Epithelial cell of proximal tubule (primary cell): ENCODE measurements at regions not wholly inside any gene's neighbourhood (a gene's known extent, or its start where the extent isn't known, plus 50 kb on each side); places are given as distances from the start of the nearest gene placed in this dataset.

Source experiments
- DNase-seq: peaks from one replicate; pipeline ENCODE4 v3.0.0-alpha.2; 2011; ENCODE audit warnings: low read depth
- H3K4me3 ChIP-seq: 2 replicates; pipeline ENCODE4 v1.5.1; 2011; ENCODE audit warnings: low read depth, mild to moderate bottlenecking, low read length
- CTCF ChIP-seq: conservative IDR thresholded peaks from 2 replicates; pipeline ENCODE4 v1.5.1; 2012; ENCODE audit warnings: low read depth, mild to moderate bottlenecking, low read length

DNA sequence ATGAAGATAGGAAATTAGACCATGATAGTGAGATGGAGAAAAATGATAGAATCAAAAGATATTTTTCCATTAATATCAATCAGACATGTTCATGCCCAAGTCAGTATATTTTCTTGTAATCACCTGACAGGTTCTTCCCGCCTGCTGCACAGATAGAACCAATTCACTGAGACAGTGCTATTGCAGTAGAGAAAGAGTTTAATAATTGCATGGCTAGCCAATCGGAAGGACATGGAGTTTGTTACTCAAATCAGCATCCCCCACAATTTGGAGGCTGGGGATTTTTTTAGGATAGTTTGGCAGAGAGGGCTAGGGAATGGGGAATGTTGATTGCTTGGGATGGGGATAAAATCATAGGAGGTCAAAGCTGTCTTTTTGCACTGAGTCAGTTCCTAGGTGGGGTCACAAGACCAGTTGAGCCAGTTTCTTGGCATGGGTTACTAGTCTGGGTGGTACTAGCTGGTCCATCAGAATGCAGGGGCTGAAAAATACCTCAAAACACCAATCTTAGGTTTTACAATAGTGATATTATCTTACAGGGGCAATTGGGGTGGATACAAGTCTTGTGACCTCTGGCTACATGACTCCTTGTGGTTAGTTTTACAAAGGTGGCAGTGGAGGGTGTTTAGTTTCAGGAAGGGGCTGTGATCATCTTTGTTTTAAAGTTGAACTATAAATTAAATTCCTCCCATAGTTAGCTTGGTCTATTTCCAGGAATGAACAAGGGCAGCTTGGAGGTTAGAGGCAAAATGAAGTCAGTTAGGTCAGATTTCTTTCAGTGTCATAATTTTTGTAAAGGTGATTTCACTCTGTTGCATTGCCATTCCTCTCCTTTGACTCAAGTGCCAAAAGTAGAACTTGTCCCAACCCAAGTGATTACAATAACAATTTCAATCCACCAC, 100.3 kb upstream of the PDE5A start:
- DNase-seq = no peak
- TF ChIP-seq CTCF = no peak
- no peak overlapping the region for H3K4me3 ChIP-seq

GRCh38 chr4:119728185-119728584, 99.6 kb upstream of the PDE5A start:
- no peak for TF ChIP-seq CTCF

GRCh38 chr4:119726505-119726904, 97.9 kb upstream of the PDE5A start:
- DNase-seq = no peak
- TF ChIP-seq CTCF = no peak
- no peak overlapping the region for H3K4me3 ChIP-seq

More at GRCh38 chr4:119728185-119728584, 99.6 kb upstream of the PDE5A start:
- H3K4me3 ChIP-seq = no peak overlapping the region
- no peak for DNase-seq

DNA sequence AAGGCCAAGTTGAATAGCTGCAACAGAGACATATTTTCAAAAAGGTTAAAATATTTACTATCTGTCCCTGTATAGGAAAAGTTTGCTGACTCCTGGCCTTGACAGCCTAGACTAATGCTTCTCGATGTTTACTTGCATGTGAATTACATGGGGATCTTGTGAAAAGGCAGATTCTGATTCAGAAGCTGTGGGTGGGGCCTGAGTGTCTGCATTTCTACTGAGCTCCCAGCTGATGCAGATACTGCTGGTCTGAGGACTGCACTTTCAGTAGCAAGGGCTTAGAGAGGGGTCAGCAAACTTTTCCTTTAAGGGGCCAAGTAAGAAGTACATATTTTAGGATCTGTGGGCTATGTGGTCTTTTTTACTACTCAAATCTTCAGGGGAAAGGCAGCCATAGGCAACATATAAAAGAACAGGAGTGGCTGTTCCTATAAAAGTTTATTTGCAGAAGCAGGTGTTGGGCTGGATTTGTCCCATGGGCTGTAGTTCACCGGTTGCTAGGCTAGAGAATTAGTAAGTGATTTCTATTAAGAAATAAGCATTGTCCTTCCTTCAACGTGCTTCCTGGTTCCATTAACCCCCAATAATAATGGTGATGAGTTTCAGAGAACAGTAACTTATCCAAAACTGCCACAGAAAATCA, 97.2 kb upstream of the PDE5A start:
- no peak overlapping the region for H3K4me3 ChIP-seq
- no peak for DNase-seq
- no peak for TF ChIP-seq CTCF

DNA sequence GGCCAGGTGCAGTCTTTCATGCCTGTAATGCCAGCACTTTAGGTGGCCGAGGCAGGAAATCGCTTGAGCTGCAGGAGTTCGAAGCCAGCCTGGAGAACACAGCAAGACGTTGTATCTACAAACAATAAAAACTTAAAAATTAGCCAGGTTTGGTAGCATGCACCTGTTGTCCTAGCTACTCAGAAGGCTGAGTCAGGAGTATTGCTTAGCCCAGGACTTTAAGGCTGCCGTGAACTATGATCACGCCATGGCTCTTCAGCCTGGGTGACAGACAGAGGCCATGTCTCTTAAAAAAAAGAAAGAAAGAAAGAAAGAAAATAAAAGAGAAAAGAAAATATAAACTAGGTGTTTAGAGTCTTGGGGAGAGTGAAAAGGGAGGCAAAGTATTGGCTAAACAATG, 96.4 kb upstream of the PDE5A start:
- DNase-seq = no peak
- no peak overlapping the region for H3K4me3 ChIP-seq
- TF ChIP-seq CTCF = no peak

GRCh38 chr4:119722670-119723069, 94.1 kb upstream of the PDE5A start:
- no peak for DNase-seq
- TF ChIP-seq CTCF = no peak
- no peak overlapping the region for H3K4me3 ChIP-seq
